PC-3 (cell line): ENCODE measurements at regions not wholly inside any gene's neighbourhood (a gene's known extent, or its start where the extent isn't known, plus 50 kb on each side); places are given as distances from the start of the nearest gene placed in this dataset.
A peak's percentile ranks its signal among the peaks of the same experiment; 100 is the strongest.

Source experiments
- ATAC-seq: fragments of 200-7000 bp; cut with Tn5 transposase; 2 replicates; pipeline ENCODE4 v1.9.1; 2020; ENCODE audit warnings: mild to moderate bottlenecking, moderate library complexity
- BruUV-seq: library from RNA; stranded (reverse); fragments of 400-500 nt; replicated peaks from 2 replicates; lab custom pipeline; 2021; lab: Mats Ljungman, UMichigan
- CTCF ChIA-PET: fragments of 300-600 bp; sonication (Branson Sonifier 250); formaldehyde crosslinking; loops from one replicate; lab custom pipeline; 2022; ENCODE audit warnings: antibody characterized with exemption; lab: Charles Lee
- POLR2A ChIA-PET: fragments of 300-600 bp; sonication (Branson Sonifier 250); formaldehyde crosslinking; loops from one replicate; lab custom pipeline; 2022; ENCODE audit warnings: antibody characterized with exemption; ENCODE audit not compliant: unreplicated experiment; lab: Charles Lee
- DNase-seq: peaks from one replicate; pipeline ENCODE4 v3.0.0-alpha.2; 2015
- H2AFZ ChIP-seq: fragments of 300-600 bp; sonication (generic); 2 replicates; pipeline ENCODE4 v1.6.0; 2016; ENCODE audit warnings: antibody characterized with exemption, low read length
- H3F3A ChIP-seq: fragments of 300-600 bp; sonication (generic); one replicate; pipeline ENCODE4 v1.6.0; 2017; ENCODE audit warnings: antibody characterized with exemption, low read length, control low read depth, mild to moderate bottlenecking; ENCODE audit not compliant: unreplicated experiment
- H3K27ac ChIP-seq: fragments of 300-600 bp; sonication (generic); 2 replicates; pipeline ENCODE4 v1.5.1; 2016; ENCODE audit warnings: mild to moderate bottlenecking, low read length
- H3K27me3 ChIP-seq: fragments of 300-600 bp; sonication (generic); 2 replicates; pipeline ENCODE4 v1.6.1; 2016; ENCODE audit warnings: low read length, mixed read lengths
- H3K36me3 ChIP-seq: fragments of 300-600 bp; sonication (generic); 2 replicates; pipeline ENCODE4 v1.6.1; 2016; ENCODE audit warnings: low read depth, mixed run types, low read length, mixed read lengths
- H3K4me1 ChIP-seq: fragments of 300-600 bp; sonication (generic); 2 replicates; pipeline ENCODE4 v1.5.1; 2016; ENCODE audit warnings: low read length; ENCODE audit not compliant: insufficient read depth
- H3K4me2 ChIP-seq: fragments of 300-600 bp; sonication (generic); 2 replicates; pipeline ENCODE4 v1.6.0; 2016; ENCODE audit warnings: low read length
- H3K4me3 ChIP-seq: fragments of 300-600 bp; sonication (generic); 2 replicates; pipeline ENCODE4 v1.5.1; 2016; ENCODE audit warnings: mild to moderate bottlenecking, low read length, mixed read lengths
- H3K79me2 ChIP-seq: fragments of 300-600 bp; sonication (generic); 2 replicates; pipeline ENCODE4 v1.6.1; 2017; ENCODE audit warnings: low read length, mixed read lengths
- H3K9ac ChIP-seq: fragments of 300-600 bp; sonication (generic); 2 replicates; pipeline ENCODE4 v1.6.0; 2016; ENCODE audit warnings: mild to moderate bottlenecking, low read length
- H3K9me2 ChIP-seq: fragments of 300-600 bp; sonication (generic); replicated peaks from 2 replicates; pipeline ENCODE4 v1.6.1; 2016; ENCODE audit warnings: mixed run types, low read length, mixed read lengths
- H3K9me3 ChIP-seq: fragments of 300-600 bp; sonication (generic); 2 replicates; pipeline ENCODE4 v1.6.1; 2016; ENCODE audit warnings: low read length, mixed read lengths
- H4K20me1 ChIP-seq: fragments of 300-600 bp; sonication (generic); 2 replicates; pipeline ENCODE4 v1.6.1; 2016; ENCODE audit warnings: low read length, mixed read lengths
- EZH2 ChIP-seq: fragments of 300-600 bp; sonication (generic); IDR thresholded peaks from one replicate; pipeline ENCODE4 v1.6.1; 2017; ENCODE audit warnings: antibody characterized with exemption, mild to moderate bottlenecking, low read length; ENCODE audit not compliant: unreplicated experiment
- EZH2phosphoT487 ChIP-seq: fragments of 300-600 bp; sonication (generic); IDR thresholded peaks from 2 replicates; pipeline ENCODE4 v1.6.1; 2018; ENCODE audit warnings: mild to moderate bottlenecking, antibody characterized with exemption, low read length, borderline replicate concordance
- intact Hi-C: fragments of 100-400 bp; cut with micrococcal nuclease; formaldehyde crosslinking; loops from 2 replicates; pipeline ENCODE4 v1.9.0; 2023
- TF ChIP-seq, protein P1 (sequence below): fragments of 300-600 bp; sonication (generic); conservative IDR thresholded peaks from 2 replicates; pipeline ENCODE4 v1.5.1; 2017; ENCODE audit warnings: antibody characterized with exemption, low read depth, mild to moderate bottlenecking, low read length

DNA sequence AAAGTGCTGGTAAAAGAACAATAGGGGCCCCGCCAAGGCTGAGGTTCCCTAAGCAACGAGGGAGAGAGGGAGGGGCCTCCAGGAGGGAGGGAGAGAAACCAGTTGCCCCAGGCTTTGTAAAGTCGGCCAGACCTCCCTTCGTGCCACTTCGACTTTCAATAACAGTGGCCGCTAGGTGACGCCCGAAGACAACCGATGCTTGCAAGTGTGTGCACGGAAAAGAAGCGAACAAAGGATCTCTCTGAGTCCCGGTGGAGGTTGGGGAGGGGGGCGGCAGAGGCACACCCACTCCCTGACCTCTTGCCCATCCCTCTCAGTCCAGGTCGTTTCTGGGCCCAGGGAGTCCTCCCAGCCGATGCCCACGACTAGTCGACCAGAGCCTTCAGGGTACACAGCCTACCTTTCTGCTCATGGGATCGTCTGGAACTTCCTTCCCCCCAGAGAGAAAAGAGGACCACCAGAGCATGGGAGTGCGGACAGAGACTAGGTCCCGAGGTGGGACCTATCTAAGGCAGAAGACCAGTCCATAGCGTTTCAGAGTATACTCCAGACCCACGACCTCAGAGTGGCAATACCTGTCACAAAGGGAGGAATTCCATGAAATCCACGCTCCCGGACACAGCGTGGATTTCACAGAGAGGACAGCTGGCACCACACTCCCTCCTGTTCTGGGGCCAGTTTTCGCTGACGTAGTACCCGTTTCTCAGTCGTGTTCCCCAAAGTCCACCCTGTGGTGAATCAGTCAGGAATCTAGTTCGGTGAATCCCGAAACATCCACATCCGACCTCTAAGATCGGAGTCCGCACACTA is 262.7 kb upstream of the ALG10B start:
- H3K27ac ChIP-seq, result no peak overlapping the region
- no peaks in the 10 kb centered on the region for H3K9me2 ChIP-seq
- ChIA-PET POLR2A (no interaction called here), CTCF (no interaction called here)
- intact Hi-C loops, result loop anchor here (1.0 to 10.0 kb wide), 6 partner anchors 84 to 1051 kb away; partner anchors contain the start of gene ALG10B
- no peaks in the 10 kb centered on the region for H4K20me1 ChIP-seq
- no peaks in the 10 kb centered on the region for H3K9me3 ChIP-seq
- TF ChIP-seq EZH2phosphoT487, result no peak
- TF ChIP-seq EZH2, result no peak
- TF ChIP-seq, protein P1, sequence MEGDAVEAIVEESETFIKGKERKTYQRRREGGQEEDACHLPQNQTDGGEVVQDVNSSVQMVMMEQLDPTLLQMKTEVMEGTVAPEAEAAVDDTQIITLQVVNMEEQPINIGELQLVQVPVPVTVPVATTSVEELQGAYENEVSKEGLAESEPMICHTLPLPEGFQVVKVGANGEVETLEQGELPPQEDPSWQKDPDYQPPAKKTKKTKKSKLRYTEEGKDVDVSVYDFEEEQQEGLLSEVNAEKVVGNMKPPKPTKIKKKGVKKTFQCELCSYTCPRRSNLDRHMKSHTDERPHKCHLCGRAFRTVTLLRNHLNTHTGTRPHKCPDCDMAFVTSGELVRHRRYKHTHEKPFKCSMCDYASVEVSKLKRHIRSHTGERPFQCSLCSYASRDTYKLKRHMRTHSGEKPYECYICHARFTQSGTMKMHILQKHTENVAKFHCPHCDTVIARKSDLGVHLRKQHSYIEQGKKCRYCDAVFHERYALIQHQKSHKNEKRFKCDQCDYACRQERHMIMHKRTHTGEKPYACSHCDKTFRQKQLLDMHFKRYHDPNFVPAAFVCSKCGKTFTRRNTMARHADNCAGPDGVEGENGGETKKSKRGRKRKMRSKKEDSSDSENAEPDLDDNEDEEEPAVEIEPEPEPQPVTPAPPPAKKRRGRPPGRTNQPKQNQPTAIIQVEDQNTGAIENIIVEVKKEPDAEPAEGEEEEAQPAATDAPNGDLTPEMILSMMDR, result peak; percentile 93
- H3K4me3 ChIP-seq, result peak overlapping the region; percentile 61
- ATAC-seq, result peak; percentile 45
- no peaks in the 10 kb centered on the region for H3K79me2 ChIP-seq
- H3F3A ChIP-seq, result peaks cover 9% of the 10 kb centered on the region
- H3K4me1 ChIP-seq, result peaks cover 28% of the 10 kb centered on the region
- peak overlapping the region; percentile 92 for H2AFZ ChIP-seq
- H3K4me2 ChIP-seq, result peak overlapping the region; percentile 85
- peak overlapping the region; percentile 32 for H3K9ac ChIP-seq
- H3K36me3 ChIP-seq, result no peaks in the 10 kb centered on the region
- TSS peak; percentile 68 for BruUV-seq
- peak; percentile 97 for DNase-seq
- H3K27me3 ChIP-seq, result no peaks in the 10 kb centered on the region

DNA sequence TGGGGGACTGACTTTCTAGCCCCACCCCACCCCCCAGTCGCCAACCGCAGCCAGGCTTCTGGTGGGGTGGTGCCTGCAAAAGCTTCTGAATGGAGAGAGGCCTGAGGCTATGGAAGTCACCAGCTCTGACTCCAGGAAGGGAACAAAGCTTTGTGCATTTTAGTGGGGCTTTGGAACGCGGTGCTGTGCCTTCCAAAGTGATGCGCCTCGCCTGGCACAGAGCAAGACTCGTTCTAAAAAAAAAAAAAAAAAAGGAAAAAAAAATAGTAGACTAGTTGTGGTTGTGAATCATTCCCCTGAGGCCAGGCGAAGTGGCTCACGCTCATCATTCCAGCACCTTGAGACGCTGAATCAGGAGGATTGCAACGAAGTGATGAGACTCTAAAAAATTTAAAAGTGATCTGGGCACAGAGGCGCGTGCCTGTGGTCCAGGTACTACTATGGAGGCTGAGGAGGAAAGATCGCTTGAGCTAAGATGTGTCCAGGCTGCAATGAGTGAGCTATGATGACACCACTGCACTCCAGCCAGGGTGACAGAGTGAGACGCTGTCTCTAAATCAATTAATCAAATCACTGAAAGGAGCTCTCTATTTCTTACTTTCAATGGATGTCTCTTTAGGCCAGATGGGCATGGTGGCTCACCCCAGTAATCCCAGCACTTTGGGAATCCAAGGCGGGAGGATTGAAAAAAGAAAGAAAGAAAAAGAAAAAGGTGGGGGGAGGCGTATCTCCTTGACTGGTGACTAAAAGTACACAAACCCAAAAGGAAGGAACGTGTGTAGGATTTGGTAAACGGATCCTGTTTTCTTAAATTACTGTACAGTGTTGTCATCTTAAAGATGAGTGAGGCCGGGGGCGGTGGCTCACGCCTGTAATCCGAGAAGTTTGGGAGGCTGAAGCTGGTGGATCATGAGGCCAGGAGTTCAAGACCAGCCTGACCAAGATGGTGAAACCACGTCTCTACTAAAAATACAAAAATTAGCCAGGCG is 259.6 kb upstream of the ALG10B start:
- Histone ChIP-seq H2AFZ (peak overlapping the region; percentile 69), H3K27ac (peak overlapping the region; percentile 99), H3K79me2 (no peaks in the 10 kb centered on the region), H3K9me2 (no peaks in the 10 kb centered on the region), H3K4me1 (peaks cover 28% of the 10 kb centered on the region), H3K9ac (peak overlapping the region; percentile 72), H3K27me3 (no peaks in the 10 kb centered on the region), H3K36me3 (no peaks in the 10 kb centered on the region), H3K4me2 (peak overlapping the region; percentile 95), H3F3A (peaks cover 9% of the 10 kb centered on the region), H3K4me3 (peak overlapping the region; percentile 69), H3K9me3 (no peaks in the 10 kb centered on the region), H4K20me1 (no peaks in the 10 kb centered on the region)
- intact Hi-C loops, result loop anchor here (1.0 to 10.0 kb wide), 6 partner anchors 81 to 1048 kb away; partner anchors contain the start of gene CPNE8
- BruUV-seq, result TSS peak; percentile 85
- CTCF ChIA-PET, result interaction anchor here (1.1 to 1.8 kb wide), 2 partner anchors 81 to 259 kb away, joined by 3 to 6 read pairs; partner anchors contain the start of gene ALG10B
- DNase-seq, result peak; percentile 97
- peak; percentile 75 for ATAC-seq
- POLR2A ChIA-PET, result interaction anchor here (1.0 kb wide), 1 partner anchor 259 kb away, joined by 7 read pairs; no protein-coding TSS in a partner anchor
- TF ChIP-seq, protein P1, result no peak
- peak; percentile 93 for TF ChIP-seq EZH2phosphoT487
